ENCODE measurements at regions not wholly inside any gene's neighbourhood (a gene's known extent, or its start where the extent isn't known, plus 50 kb on each side); places are given as distances from the start of the nearest gene placed in this dataset.
A peak's percentile ranks its signal among the peaks of the same experiment; 100 is the strongest.

- Mint-ChIP-seq H3K36me3 (peaks cover 0 to 5% (median 0%) of the 10 kb centered on the region in 3 donors), H3K4me1 (peaks cover 16 to 25% (median 24%) of the 10 kb centered on the region in 3 donors), H3K9me3 (no peaks in the 10 kb centered on the region), H3K27ac (no peak overlapping the region), H3K27me3 (peaks cover 0 to 3% of the 10 kb centered on the region in 2 donors), H3K4me3 (peak overlapping the region in 1 of 7 donors; percentile 57)
- no peak for DNase-seq
- H3K4me3 ChIP-seq (ENCODE audit: low read length) = no peak overlapping the region
- H3K27me3 ChIP-seq (ENCODE audit: insufficient read depth, low read length, poor library complexity, severe bottlenecking) = no peaks in the 10 kb centered on the region
- no peaks in the 10 kb centered on the region for H3K36me3 ChIP-seq (ENCODE audit: insufficient read depth, low read length)
- CTCF ChIA-PET = interaction anchor here (1.3 kb wide), 1 partner anchor 10 kb away, joined by 3 read pairs; no protein-coding TSS in a partner anchor
- POLR2A ChIA-PET = no interaction called here
- H3K9me3 ChIP-seq (ENCODE audit: low read length) = no peaks in the 10 kb centered on the region
- H3K4me1 ChIP-seq (ENCODE audit: insufficient read depth, low read length) = no peaks in the 10 kb centered on the region
- no peak overlapping the region for H3K27ac ChIP-seq (ENCODE audit: low read depth, low read length)
These were observed 86.0 kb upstream of the DUSP22 start for GRCh38 chr6:206264-206663.

GRCh38 chr6:208364-208763, 83.9 kb upstream of the DUSP22 start:
- Histone ChIP-seq H3K9me3 (ENCODE audit: low read length) (no peaks in the 10 kb centered on the region), H3K4me3 (ENCODE audit: low read length) (no peak overlapping the region), H3K27ac (ENCODE audit: low read depth, low read length) (no peak overlapping the region), H3K27me3 (ENCODE audit: insufficient read depth, low read length, poor library complexity, severe bottlenecking) (no peaks in the 10 kb centered on the region), H3K36me3 (ENCODE audit: insufficient read depth, low read length) (no peaks in the 10 kb centered on the region), H3K4me1 (ENCODE audit: insufficient read depth, low read length) (no peaks in the 10 kb centered on the region)
- H3K27me3 Mint-ChIP-seq = peaks cover 0 to 7% of the 10 kb centered on the region in 2 donors
- peak overlapping the region in 1 of 8 donors; percentile 42 for H3K27ac Mint-ChIP-seq
- peaks cover 0 to 5% (median 0%) of the 10 kb centered on the region in 3 donors for H3K36me3 Mint-ChIP-seq
- ChIA-PET CTCF (interaction anchor here (1.0 kb wide), 1 partner anchor 8 kb away, joined by 3 read pairs; no protein-coding TSS in a partner anchor), POLR2A (no interaction called here)
- H3K4me3 Mint-ChIP-seq = peak overlapping the region in 5 of 7 donors; percentile 49 to 98 (median 59)
- no peaks in the 10 kb centered on the region for H3K9me3 Mint-ChIP-seq
- no peak for DNase-seq
- peaks cover 16 to 25% (median 24%) of the 10 kb centered on the region in 3 donors for H3K4me1 Mint-ChIP-seq

- no peaks in the 10 kb centered on the region for H3K9me3 ChIP-seq (ENCODE audit: low read length)
- no peaks in the 10 kb centered on the region for H3K9me3 Mint-ChIP-seq
- peaks cover 0 to 5% (median 0%) of the 10 kb centered on the region in 3 donors for H3K36me3 Mint-ChIP-seq
- peaks cover 0 to 5% of the 10 kb centered on the region in 2 donors for H3K27me3 Mint-ChIP-seq
- no peaks in the 10 kb centered on the region for H3K27me3 ChIP-seq (ENCODE audit: insufficient read depth, low read length, poor library complexity, severe bottlenecking)
- no peaks in the 10 kb centered on the region for H3K36me3 ChIP-seq (ENCODE audit: insufficient read depth, low read length)
- no peaks in the 10 kb centered on the region for H3K4me1 ChIP-seq (ENCODE audit: insufficient read depth, low read length)
- ChIA-PET POLR2A (no interaction called here), CTCF (interaction anchor here (1.0 to 2.0 kb wide), 2 partner anchors 8 to 19 kb away, joined by 3 to 7 read pairs; no protein-coding TSS in a partner anchor)
- peak overlapping the region; percentile 87 to 98 (median 94) for H3K4me3 Mint-ChIP-seq
- no peak for DNase-seq
- H3K4me1 Mint-ChIP-seq = peaks cover 16 to 25% (median 24%) of the 10 kb centered on the region in 3 donors
- no peak overlapping the region for H3K27ac ChIP-seq (ENCODE audit: low read depth, low read length)
- H3K27ac Mint-ChIP-seq = peak overlapping the region in 1 of 8 donors; percentile 39
- no peak overlapping the region for H3K4me3 ChIP-seq (ENCODE audit: low read length)
These were observed 83.3 kb upstream of the DUSP22 start for GRCh38 chr6:208938-209337.

- ChIA-PET POLR2A (no interaction called here), CTCF (interaction anchor here (2.0 kb wide), 1 partner anchor 20 kb away, joined by 7 read pairs; no protein-coding TSS in a partner anchor)
- H3K27me3 ChIP-seq (ENCODE audit: insufficient read depth, low read length, poor library complexity, severe bottlenecking) = no peaks in the 10 kb centered on the region
- H3K36me3 Mint-ChIP-seq = peaks cover 0 to 5% (median 0%) of the 10 kb centered on the region in 3 donors
- H3K9me3 ChIP-seq (ENCODE audit: low read length) = no peaks in the 10 kb centered on the region
- no peaks in the 10 kb centered on the region for H3K4me1 ChIP-seq (ENCODE audit: insufficient read depth, low read length)
- peaks cover 0 to 5% of the 10 kb centered on the region in 2 donors for H3K27me3 Mint-ChIP-seq
- peak overlapping the region; percentile 87 to 98 (median 94) for H3K4me3 Mint-ChIP-seq
- no peaks in the 10 kb centered on the region for H3K36me3 ChIP-seq (ENCODE audit: insufficient read depth, low read length)
- DNase-seq = peak in 4 of 5 donors; percentile 11 to 67 (median 28)
- peaks cover 16 to 26% (median 25%) of the 10 kb centered on the region in 3 donors for H3K4me1 Mint-ChIP-seq
- peak overlapping the region; percentile 39 to 96 (median 85) for H3K27ac Mint-ChIP-seq
- no peak overlapping the region for H3K27ac ChIP-seq (ENCODE audit: low read depth, low read length)
- H3K9me3 Mint-ChIP-seq = no peaks in the 10 kb centered on the region
- H3K4me3 ChIP-seq (ENCODE audit: low read length) = peak overlapping the region; percentile 49
These were observed 82.7 kb upstream of the DUSP22 start for GRCh38 chr6:209432-210103.

GRCh38 chr6:210104-210456, 82.2 kb upstream of the DUSP22 start:
- Histone ChIP-seq H3K27ac (ENCODE audit: low read depth, low read length) (no peak overlapping the region), H3K36me3 (ENCODE audit: insufficient read depth, low read length) (no peaks in the 10 kb centered on the region), H3K27me3 (ENCODE audit: insufficient read depth, low read length, poor library complexity, severe bottlenecking) (no peaks in the 10 kb centered on the region), H3K4me1 (ENCODE audit: insufficient read depth, low read length) (peaks cover 3% of the 10 kb centered on the region), H3K9me3 (ENCODE audit: low read length) (no peaks in the 10 kb centered on the region), H3K4me3 (ENCODE audit: low read length) (peak overlapping the region; percentile 49)
- no peak for DNase-seq
- peak overlapping the region; percentile 87 to 98 (median 94) for H3K4me3 Mint-ChIP-seq
- H3K9me3 Mint-ChIP-seq = no peaks in the 10 kb centered on the region
- peaks cover 18 to 31% (median 31%) of the 10 kb centered on the region in 3 donors for H3K4me1 Mint-ChIP-seq
- H3K27ac Mint-ChIP-seq = peak overlapping the region; percentile 39 to 96 (median 85)
- ChIA-PET POLR2A (no interaction called here), CTCF (interaction anchor here (2.0 kb wide), 1 partner anchor 20 kb away, joined by 7 read pairs; no protein-coding TSS in a partner anchor)
- peaks cover 0 to 5% (median 0%) of the 10 kb centered on the region in 3 donors for H3K36me3 Mint-ChIP-seq
- H3K27me3 Mint-ChIP-seq = peaks cover 0 to 5% of the 10 kb centered on the region in 2 donors

GRCh38 chr6:210778-211374, 81.4 kb upstream of the DUSP22 start:
- peaks cover 0 to 5% (median 0%) of the 10 kb centered on the region in 3 donors for H3K36me3 Mint-ChIP-seq
- no peak overlapping the region for H3K27ac ChIP-seq (ENCODE audit: low read depth, low read length)
- peaks cover 0 to 5% of the 10 kb centered on the region in 2 donors for H3K27me3 Mint-ChIP-seq
- no peak for DNase-seq
- ChIA-PET POLR2A (no interaction called here), CTCF (interaction anchor here (0.7 to 2.0 kb wide), 2 partner anchors 21 to 22 kb away, joined by 3 to 7 read pairs; no protein-coding TSS in a partner anchor)
- no peaks in the 10 kb centered on the region for H3K27me3 ChIP-seq (ENCODE audit: insufficient read depth, low read length, poor library complexity, severe bottlenecking)
- H3K27ac Mint-ChIP-seq = peak overlapping the region in 4 of 8 donors; percentile 17 to 68 (median 56)
- peaks cover 26 to 39% (median 39%) of the 10 kb centered on the region in 3 donors for H3K4me1 Mint-ChIP-seq
- no peak overlapping the region for H3K4me3 ChIP-seq (ENCODE audit: low read length)
- H3K9me3 ChIP-seq (ENCODE audit: low read length) = no peaks in the 10 kb centered on the region
- peaks cover 8% of the 10 kb centered on the region for H3K4me1 ChIP-seq (ENCODE audit: insufficient read depth, low read length)
- H3K9me3 Mint-ChIP-seq = no peaks in the 10 kb centered on the region
- no peaks in the 10 kb centered on the region for H3K36me3 ChIP-seq (ENCODE audit: insufficient read depth, low read length)
- H3K4me3 Mint-ChIP-seq = peak overlapping the region; percentile 38 to 96 (median 87)

- peaks cover 29 to 50% (median 40%) of the 10 kb centered on the region in 3 donors for H3K4me1 Mint-ChIP-seq
- no peak for DNase-seq
- no peaks in the 10 kb centered on the region for H3K27me3 ChIP-seq (ENCODE audit: insufficient read depth, low read length, poor library complexity, severe bottlenecking)
- H3K36me3 ChIP-seq (ENCODE audit: insufficient read depth, low read length) = no peaks in the 10 kb centered on the region
- peaks cover 0 to 5% (median 0%) of the 10 kb centered on the region in 3 donors for H3K36me3 Mint-ChIP-seq
- no peak overlapping the region for H3K27ac Mint-ChIP-seq
- peaks cover 0 to 5% of the 10 kb centered on the region in 2 donors for H3K27me3 Mint-ChIP-seq
- CTCF ChIA-PET = no interaction called here
- peaks cover 8% of the 10 kb centered on the region for H3K4me1 ChIP-seq (ENCODE audit: insufficient read depth, low read length)
- no peaks in the 10 kb centered on the region for H3K9me3 Mint-ChIP-seq
- H3K4me3 Mint-ChIP-seq = no peak overlapping the region
- H3K9me3 ChIP-seq (ENCODE audit: low read length) = no peaks in the 10 kb centered on the region
- POLR2A ChIA-PET = no interaction called here
- H3K4me3 ChIP-seq (ENCODE audit: low read length) = no peak overlapping the region
- no peak overlapping the region for H3K27ac ChIP-seq (ENCODE audit: low read depth, low read length)
These were observed 80.3 kb upstream of the DUSP22 start for GRCh38 chr6:211871-212497.

All from CD8-positive, alpha-beta memory T cell (primary cell).